Mesendoderm (in vitro differentiated cells): ENCODE measurements at regions not wholly inside any gene's neighbourhood (a gene's known extent, or its start where the extent isn't known, plus 50 kb on each side); places are given as distances from the start of the nearest gene placed in this dataset.

Experiments
- DNase-seq: peaks from one replicate; pipeline ENCODE4 v3.0.0; 2013
- H2AK5ac ChIP-seq: 2 replicates; pipeline ENCODE4 v1.6.1; 2013; ENCODE audit warnings: low read length, inconsistent platforms
- H2BK120ac ChIP-seq: 2 replicates; pipeline ENCODE4 v1.6.1; 2013; ENCODE audit warnings: low read depth, mild to moderate bottlenecking, low read length, moderate library complexity, mixed read lengths
- H2BK15ac ChIP-seq: replicated peaks from 2 replicates; pipeline ENCODE4 v1.6.1; 2013; ENCODE audit warnings: low read depth, mild to moderate bottlenecking, moderate library complexity
- H2BK5ac ChIP-seq: 2 replicates; pipeline ENCODE4 v1.6.1; 2013; ENCODE audit warnings: low read length, inconsistent platforms
- H3K18ac ChIP-seq: 2 replicates; pipeline ENCODE4 v1.6.1; 2013; ENCODE audit warnings: mild to moderate bottlenecking, low read length, mixed read lengths
- H3K23ac ChIP-seq: one replicate; pipeline ENCODE4 v1.6.1; 2013; ENCODE audit warnings: low read length
- H3K27ac ChIP-seq: 2 replicates; pipeline ENCODE4 v1.5.1; 2013; ENCODE audit warnings: low read depth, mild to moderate bottlenecking, inconsistent platforms, low read length, moderate library complexity
- H3K27me3 ChIP-seq: 2 replicates; pipeline ENCODE4 v1.6.1; 2013; ENCODE audit warnings: low read length, control low read depth, mild to moderate bottlenecking, inconsistent platforms; ENCODE audit not compliant: insufficient read depth, poor library complexity
- H3K36me3 ChIP-seq: 2 replicates; pipeline ENCODE4 v1.6.1; 2013; ENCODE audit warnings: low read length, inconsistent platforms; ENCODE audit not compliant: control insufficient read depth, insufficient read depth
- H3K4ac ChIP-seq: one replicate; pipeline ENCODE4 v1.6.1; 2013; ENCODE audit warnings: low read depth, mild to moderate bottlenecking, low read length, moderate library complexity
- H3K4me1 ChIP-seq: 2 replicates; pipeline ENCODE4 v1.6.1; 2013; ENCODE audit warnings: low read depth, low read length, inconsistent platforms; ENCODE audit not compliant: control insufficient read depth
- H3K4me2 ChIP-seq: 2 replicates; pipeline ENCODE4 v1.6.1; 2013; ENCODE audit warnings: low read length
- H3K4me3 ChIP-seq: 2 replicates; pipeline ENCODE4 v1.5.1; 2013; ENCODE audit warnings: mild to moderate bottlenecking, low read length
- H3K56ac ChIP-seq: one replicate; pipeline ENCODE4 v1.6.1; 2013; ENCODE audit warnings: low read length
- H3K79me1 ChIP-seq: 2 replicates; pipeline ENCODE4 v1.6.1; 2013; ENCODE audit warnings: low read length, inconsistent platforms
- H3K79me2 ChIP-seq: 2 replicates; pipeline ENCODE4 v1.6.1; 2013; ENCODE audit warnings: mild to moderate bottlenecking, low read length; ENCODE audit not compliant: control insufficient read depth, insufficient read depth
- H3K9ac ChIP-seq: 2 replicates; pipeline ENCODE4 v1.6.1; 2013; ENCODE audit warnings: low read length, inconsistent platforms
- H4K5ac ChIP-seq: one replicate; pipeline ENCODE4 v1.6.1; 2013; ENCODE audit warnings: low read length
- H4K8ac ChIP-seq: one replicate; pipeline ENCODE4 v1.6.1; 2013; ENCODE audit warnings: low read depth, mild to moderate bottlenecking, control low read depth, low read length, moderate library complexity
- WGBS: extraction: QIAGEN DNeasy Blood & Tissue Kit; methylation state at CpG from one replicate; pipeline ENCODE4 v1.1.7; 2013; ENCODE audit warnings: low lambda C conversion rate, missing lambda C conversion rate; ENCODE audit not compliant: insufficient coverage; ENCODE audit errors: extremely low coverage; 5-methylcytosine and 5-hydroxymethylcytosine counted together

DNA sequence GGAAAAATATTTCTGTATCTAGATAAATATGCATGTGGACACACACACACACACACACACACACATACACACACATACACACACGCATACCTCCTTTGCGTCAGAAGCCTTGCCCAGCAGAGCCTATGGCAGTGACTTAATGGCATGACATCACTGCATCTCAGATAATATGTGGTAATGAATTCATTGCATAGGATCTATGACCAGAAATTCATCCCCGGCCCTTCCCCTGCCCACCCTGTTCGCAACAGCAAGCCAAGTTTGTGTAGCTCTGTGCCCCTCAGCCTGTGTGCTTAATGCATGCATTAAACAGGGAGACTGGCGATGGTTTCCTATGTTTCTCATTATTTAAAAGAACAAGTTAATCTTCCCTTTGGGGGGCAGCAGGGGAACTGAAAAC, 120.7 kb downstream of the NKX6-1 start:
- Histone ChIP-seq H3K4ac (no peak overlapping the region), H3K36me3 (no peaks in the 10 kb centered on the region), H3K4me3 (no peak overlapping the region), H3K27ac (no peak overlapping the region), H2BK120ac (no peak overlapping the region), H2BK5ac (no peak overlapping the region), H2AK5ac (no peak overlapping the region), H3K79me1 (no peaks in the 10 kb centered on the region), H3K9ac (no peak overlapping the region), H3K23ac (no peak overlapping the region), H2BK15ac (no peak overlapping the region), H3K56ac (no peak overlapping the region), H3K4me1 (peaks cover 6% of the 10 kb centered on the region), H4K8ac (no peak overlapping the region), H3K4me2 (no peak overlapping the region), H3K27me3 (peaks cover 6% of the 10 kb centered on the region), H4K5ac (no peak overlapping the region), H3K18ac (no peak overlapping the region), H3K79me2 (no peaks in the 10 kb centered on the region)
- DNase-seq = no peak
- no CpG with 5 or more reads among the region's 5 CpGs for WGBS

DNA sequence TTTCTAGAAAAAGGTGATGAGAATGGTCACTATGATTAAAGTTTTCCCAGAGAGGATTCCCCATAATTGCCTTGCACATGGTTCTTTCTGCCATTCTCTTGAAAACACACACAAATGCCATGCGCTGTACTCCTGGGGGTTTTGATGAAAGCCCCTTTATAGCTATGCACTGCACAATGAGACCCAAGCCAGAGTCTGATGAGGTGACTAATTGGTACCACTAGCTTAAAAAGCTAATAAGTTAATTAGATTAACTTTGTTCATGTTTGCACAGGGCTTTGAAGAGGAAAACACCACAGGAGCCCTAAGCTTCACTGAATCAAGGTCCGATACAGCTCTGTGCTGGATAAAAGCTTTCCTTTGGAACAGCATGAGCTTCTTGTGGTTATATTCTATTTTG, 132.2 kb downstream of the NKX6-1 start:
- no peak overlapping the region for H4K5ac ChIP-seq
- H3K9ac ChIP-seq = no peak overlapping the region
- no peaks in the 10 kb centered on the region for H3K79me2 ChIP-seq
- no peak overlapping the region for H4K8ac ChIP-seq
- no peak overlapping the region for H3K4me2 ChIP-seq
- no peak overlapping the region for H3K27ac ChIP-seq
- no peak overlapping the region for H3K23ac ChIP-seq
- no peak overlapping the region for H3K4me3 ChIP-seq
- no peaks in the 10 kb centered on the region for H3K27me3 ChIP-seq
- no CpG with 5 or more reads among the region's 2 CpGs for WGBS
- H2AK5ac ChIP-seq = no peak overlapping the region
- no peak overlapping the region for H3K18ac ChIP-seq
- DNase-seq = no peak
- no peak overlapping the region for H2BK15ac ChIP-seq
- H3K4me1 ChIP-seq = no peaks in the 10 kb centered on the region
- no peak overlapping the region for H2BK120ac ChIP-seq
- no peak overlapping the region for H3K4ac ChIP-seq
- no peaks in the 10 kb centered on the region for H3K79me1 ChIP-seq
- no peak overlapping the region for H2BK5ac ChIP-seq
- no peak overlapping the region for H3K56ac ChIP-seq
- no peaks in the 10 kb centered on the region for H3K36me3 ChIP-seq

DNA sequence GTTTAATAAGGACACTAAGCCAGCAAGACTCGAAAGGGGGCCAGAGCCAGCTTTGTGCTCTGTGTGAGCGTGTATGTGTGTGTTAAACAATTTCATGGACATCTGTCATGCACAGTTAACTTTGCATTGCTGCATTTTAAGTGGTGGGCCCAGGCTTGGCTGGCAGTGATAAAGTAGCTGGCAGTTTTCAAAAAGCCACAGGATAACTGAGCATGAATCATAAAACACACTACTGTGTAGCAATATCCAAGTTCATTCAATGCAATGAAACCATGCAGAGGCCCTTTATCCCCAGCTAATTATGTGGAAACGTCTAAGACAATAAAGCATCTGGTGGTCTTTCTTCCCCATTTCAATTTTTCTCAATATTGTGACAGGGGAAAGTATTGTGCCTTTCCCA, 132.9 kb downstream of the NKX6-1 start:
- Histone ChIP-seq H3K27me3 (no peaks in the 10 kb centered on the region), H3K4me1 (no peaks in the 10 kb centered on the region), H2BK5ac (no peak overlapping the region), H3K79me2 (no peaks in the 10 kb centered on the region), H4K5ac (no peak overlapping the region), H4K8ac (no peak overlapping the region), H3K4me3 (no peak overlapping the region), H3K56ac (no peak overlapping the region), H3K4me2 (no peak overlapping the region), H2AK5ac (no peak overlapping the region), H3K23ac (no peak overlapping the region), H3K4ac (no peak overlapping the region), H2BK120ac (no peak overlapping the region), H2BK15ac (no peak overlapping the region), H3K79me1 (no peaks in the 10 kb centered on the region), H3K36me3 (no peaks in the 10 kb centered on the region), H3K18ac (no peak overlapping the region), H3K27ac (no peak overlapping the region), H3K9ac (no peak overlapping the region)
- no CpG with 5 or more reads among the region's 3 CpGs for WGBS
- DNase-seq = no peak

DNA sequence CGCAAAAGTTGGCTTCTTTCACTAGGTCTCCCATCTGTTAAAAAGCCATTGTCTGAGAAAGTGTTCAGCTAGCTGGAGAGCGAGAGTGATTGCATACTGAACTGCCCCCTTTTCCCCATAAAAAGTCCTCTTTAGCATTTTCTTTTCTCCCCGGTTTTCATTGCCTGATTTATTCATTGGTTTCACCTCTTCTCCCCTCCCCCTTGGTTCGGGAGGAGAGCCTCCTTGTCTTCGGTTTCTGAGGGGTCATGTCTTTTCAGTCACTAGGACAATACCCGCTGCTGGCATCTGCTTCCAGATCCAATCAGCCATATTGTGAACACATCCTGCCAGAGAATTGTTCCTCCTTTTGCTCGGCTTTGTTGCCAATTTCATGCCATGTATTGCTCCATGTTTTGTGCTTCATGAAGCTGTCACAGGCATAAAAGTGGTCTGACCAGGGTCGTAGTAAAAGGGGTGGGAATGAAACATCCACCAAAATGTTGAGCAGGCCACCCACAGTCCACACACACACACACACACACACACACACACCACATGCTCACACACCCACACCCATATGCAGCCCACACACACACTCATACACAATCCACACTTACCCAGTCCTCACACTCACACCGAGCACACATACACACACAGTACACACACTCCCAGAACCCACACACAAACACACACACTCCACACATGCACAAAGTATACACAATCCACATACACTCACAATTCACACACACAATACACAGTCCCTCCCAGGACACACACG, 136.0 kb downstream of the NKX6-1 start:
- no peak overlapping the region for H3K56ac ChIP-seq
- H4K8ac ChIP-seq = no peak overlapping the region
- H3K18ac ChIP-seq = no peak overlapping the region
- no peaks in the 10 kb centered on the region for H3K79me2 ChIP-seq
- no peaks in the 10 kb centered on the region for H3K36me3 ChIP-seq
- no CpG with 5 or more reads among the region's 10 CpGs for WGBS
- no peaks in the 10 kb centered on the region for H3K4me1 ChIP-seq
- no peaks in the 10 kb centered on the region for H3K79me1 ChIP-seq
- H3K27me3 ChIP-seq = no peaks in the 10 kb centered on the region
- no peak overlapping the region for H3K9ac ChIP-seq
- no peak overlapping the region for H3K4ac ChIP-seq
- no peak overlapping the region for H2BK5ac ChIP-seq
- no peak overlapping the region for H2BK15ac ChIP-seq
- H4K5ac ChIP-seq = no peak overlapping the region
- no peak for DNase-seq
- no peak overlapping the region for H3K27ac ChIP-seq
- no peak overlapping the region for H2BK120ac ChIP-seq
- no peak overlapping the region for H3K4me3 ChIP-seq
- H3K23ac ChIP-seq = no peak overlapping the region
- H2AK5ac ChIP-seq = no peak overlapping the region
- no peak overlapping the region for H3K4me2 ChIP-seq

DNA sequence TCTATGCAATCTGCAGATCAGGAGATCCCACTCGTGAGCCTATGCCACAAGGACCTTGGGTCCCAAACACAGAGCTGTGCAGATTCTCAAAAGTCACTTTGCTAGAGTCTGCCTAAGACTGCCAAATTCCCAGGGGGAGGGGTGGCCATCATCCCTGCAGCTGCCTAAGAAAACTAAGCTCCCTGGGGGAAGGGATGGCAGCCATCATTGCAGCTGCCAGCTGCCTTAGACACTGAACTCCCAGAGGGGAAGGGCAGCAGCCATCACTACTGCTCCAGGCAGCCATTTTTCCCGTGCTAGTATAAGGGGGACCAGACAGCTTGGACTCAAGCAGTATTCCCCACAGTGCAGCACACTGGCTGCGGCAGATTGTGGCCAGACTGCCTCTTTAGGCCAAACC, 156.9 kb downstream of the NKX6-1 start:
- Histone ChIP-seq H3K4me3 (no peak overlapping the region), H3K56ac (no peak overlapping the region), H2BK120ac (no peak overlapping the region), H3K4me1 (no peaks in the 10 kb centered on the region), H2BK15ac (no peak overlapping the region), H3K79me2 (no peaks in the 10 kb centered on the region), H3K9ac (no peak overlapping the region), H3K4ac (no peak overlapping the region), H4K8ac (no peak overlapping the region), H2AK5ac (no peak overlapping the region), H4K5ac (no peak overlapping the region), H3K18ac (no peak overlapping the region), H3K27ac (no peak overlapping the region), H3K27me3 (no peaks in the 10 kb centered on the region), H3K23ac (no peak overlapping the region), H3K79me1 (no peaks in the 10 kb centered on the region), H2BK5ac (no peak overlapping the region), H3K36me3 (no peaks in the 10 kb centered on the region), H3K4me2 (no peak overlapping the region)
- WGBS = no CpG with 5 or more reads among the region's 3 CpGs
- no peak for DNase-seq

DNA sequence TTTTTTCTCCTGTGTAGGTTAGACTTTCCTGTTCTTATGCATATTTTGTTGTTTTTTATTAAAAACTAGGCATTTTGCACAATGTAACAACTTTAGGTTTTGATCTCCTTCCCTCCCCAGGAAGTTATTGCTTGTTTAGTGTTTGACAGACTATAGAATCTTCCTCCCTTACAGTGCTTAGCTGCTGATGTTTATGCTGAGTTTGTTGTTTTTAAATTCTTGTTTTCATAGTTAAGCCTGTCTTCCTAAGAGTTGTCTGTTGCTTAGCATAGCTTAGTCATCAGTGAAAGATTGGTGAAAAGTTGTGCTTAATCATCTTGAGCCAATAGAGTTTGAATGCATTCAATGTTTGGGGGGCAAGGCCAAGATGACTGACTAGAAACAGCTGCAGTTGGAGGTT, 157.5 kb downstream of the NKX6-1 start:
- Histone ChIP-seq H3K4me1 (no peaks in the 10 kb centered on the region), H2BK5ac (no peak overlapping the region), H4K5ac (no peak overlapping the region), H3K9ac (no peak overlapping the region), H3K56ac (no peak overlapping the region), H3K23ac (no peak overlapping the region), H2BK120ac (no peak overlapping the region), H3K79me1 (no peaks in the 10 kb centered on the region), H2AK5ac (no peak overlapping the region), H3K4ac (no peak overlapping the region), H2BK15ac (no peak overlapping the region), H3K79me2 (no peaks in the 10 kb centered on the region), H3K36me3 (no peaks in the 10 kb centered on the region), H3K27me3 (no peaks in the 10 kb centered on the region), H3K27ac (no peak overlapping the region), H3K18ac (no peak overlapping the region), H4K8ac (no peak overlapping the region), H3K4me3 (no peak overlapping the region), H3K4me2 (no peak overlapping the region)
- DNase-seq = no peak
